GM23248 (cell line): ENCODE measurements at regions not wholly inside any gene's neighbourhood (a gene's known extent, or its start where the extent isn't known, plus 50 kb on each side); places are given as distances from the start of the nearest gene placed in this dataset.

Experiments used
- EZH2 ChIP-seq: fragments of 200-600 bp; sonication (generic); IDR thresholded peaks from 2 replicates; pipeline ENCODE4 v1.6.1; 2018; ENCODE audit warnings: antibody characterized with exemption, mild to moderate bottlenecking; ENCODE audit not compliant: insufficient read depth, poor library complexity, severe bottlenecking
- EZH2phosphoT487 ChIP-seq: fragments of 200-600 bp; sonication (generic); IDR thresholded peaks from 2 replicates; pipeline ENCODE4 v1.6.1; 2018; ENCODE audit warnings: antibody characterized with exemption, moderate library complexity, mild to moderate bottlenecking, low read depth; ENCODE audit not compliant: insufficient read depth

GRCh38 chr20:57060407-57061050, 205.9 kb downstream of the BMP7 start:
- TF ChIP-seq EZH2 (no peak), EZH2phosphoT487 (no peak)
